Suprapubic skin (tissue), 4 donors: ENCODE measurements at regions not wholly inside any gene's neighbourhood (a gene's known extent, or its start where the extent isn't known, plus 50 kb on each side); places are given as distances from the start of the nearest gene placed in this dataset.

Experiments used
- CTCF ChIP-seq, 2 donors: fragments of 200-600 bp in 1 of 2; fragments of 450-650 bp in 1 of 2; sonication (generic) in 1 of 2; IDR thresholded peaks; one replicate each; pipeline ENCODE4 v1.5.1; 2016 to 2019; ENCODE audit warnings: antibody characterized with exemption in 2 of 2, mild to moderate bottlenecking in 1 of 2, moderate library complexity in 1 of 2
- EP300 ChIP-seq: sonication (generic); formaldehyde crosslinking; IDR thresholded peaks from one replicate; pipeline ENCODE4 v1.6.1; 2017; ENCODE audit warnings: antibody characterized with exemption
- POLR2A ChIP-seq, 2 donors: fragments of 450-650 bp; IDR thresholded peaks; one replicate each; pipeline ENCODE4 v1.6.1; 2017; ENCODE audit warnings: antibody characterized with exemption in 2 of 2, mild to moderate bottlenecking in 2 of 2, moderate library complexity in 2 of 2
- POLR2AphosphoS5 ChIP-seq, 3 donors: sonication (generic); formaldehyde crosslinking; IDR thresholded peaks; one replicate each; pipeline ENCODE4 v1.6.1; 2017; ENCODE audit warnings: antibody characterized with exemption in 3 of 3

DNA sequence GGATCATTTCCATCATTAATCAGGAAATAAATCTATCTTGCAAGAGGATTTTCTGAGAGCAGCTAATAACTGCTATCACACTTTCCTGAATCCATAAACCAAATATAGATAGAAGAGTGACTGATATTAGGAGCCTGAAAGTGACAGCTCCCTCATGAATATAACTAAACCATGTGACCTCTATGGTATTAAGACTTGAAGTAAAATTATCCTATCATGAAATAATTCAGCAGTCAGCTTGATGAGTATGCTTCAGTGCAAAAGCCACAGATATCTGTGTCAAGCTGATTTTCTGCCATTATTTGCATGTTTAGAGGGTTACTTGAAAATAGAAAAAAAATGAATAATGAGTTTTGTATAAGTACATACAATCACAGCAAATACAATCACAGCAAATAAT, 80.1 kb upstream of the PPP1R3A start:
- TF ChIP-seq CTCF (IDR thresholded peaks at IDR 0.05) (no peak), POLR2A (IDR thresholded peaks at IDR 0.05) (no peak), EP300 (no peak), POLR2AphosphoS5 (IDR thresholded peaks at IDR 0.05) (no peak)
